ENCODE measurements at regions not wholly inside any gene's neighbourhood (a gene's known extent, or its start where the extent isn't known, plus 50 kb on each side); places are given as distances from the start of the nearest gene placed in this dataset.

GRCh38 chr1:87739704-87740103 is 411.0 kb downstream of the LMO4 start:
- TF ChIP-seq, protein P1, sequence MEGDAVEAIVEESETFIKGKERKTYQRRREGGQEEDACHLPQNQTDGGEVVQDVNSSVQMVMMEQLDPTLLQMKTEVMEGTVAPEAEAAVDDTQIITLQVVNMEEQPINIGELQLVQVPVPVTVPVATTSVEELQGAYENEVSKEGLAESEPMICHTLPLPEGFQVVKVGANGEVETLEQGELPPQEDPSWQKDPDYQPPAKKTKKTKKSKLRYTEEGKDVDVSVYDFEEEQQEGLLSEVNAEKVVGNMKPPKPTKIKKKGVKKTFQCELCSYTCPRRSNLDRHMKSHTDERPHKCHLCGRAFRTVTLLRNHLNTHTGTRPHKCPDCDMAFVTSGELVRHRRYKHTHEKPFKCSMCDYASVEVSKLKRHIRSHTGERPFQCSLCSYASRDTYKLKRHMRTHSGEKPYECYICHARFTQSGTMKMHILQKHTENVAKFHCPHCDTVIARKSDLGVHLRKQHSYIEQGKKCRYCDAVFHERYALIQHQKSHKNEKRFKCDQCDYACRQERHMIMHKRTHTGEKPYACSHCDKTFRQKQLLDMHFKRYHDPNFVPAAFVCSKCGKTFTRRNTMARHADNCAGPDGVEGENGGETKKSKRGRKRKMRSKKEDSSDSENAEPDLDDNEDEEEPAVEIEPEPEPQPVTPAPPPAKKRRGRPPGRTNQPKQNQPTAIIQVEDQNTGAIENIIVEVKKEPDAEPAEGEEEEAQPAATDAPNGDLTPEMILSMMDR (conservative IDR thresholded peaks at IDR 0.05; ENCODE audit: low read depth, low read length): no peak
- TF ChIP-seq EZH2 (IDR thresholded peaks at IDR 0.05; ENCODE audit: borderline replicate concordance, low read depth, low read length, poor library complexity, severe bottlenecking): no peak

Data from A673 (cell line).